ES-I3 (cell line): ENCODE measurements at regions not wholly inside any gene's neighbourhood (a gene's known extent, or its start where the extent isn't known, plus 50 kb on each side); places are given as distances from the start of the nearest gene placed in this dataset.

Experiments
- H3K36me3 ChIP-seq: 2 replicates; pipeline ENCODE4 v1.6.1; 2013; ENCODE audit warnings: mild to moderate bottlenecking, low read length, control low read depth, moderate library complexity; ENCODE audit not compliant: insufficient read depth
- H3K4me1 ChIP-seq: 2 replicates; pipeline ENCODE4 v1.6.1; 2013; ENCODE audit warnings: mild to moderate bottlenecking, control low read depth, low read length; ENCODE audit not compliant: insufficient read depth
- H3K9ac ChIP-seq: 2 replicates; pipeline ENCODE4 v1.6.1; 2013; ENCODE audit warnings: low read depth, mild to moderate bottlenecking, low read length, moderate library complexity
- H3K9me3 ChIP-seq: 2 replicates; pipeline ENCODE4 v1.6.1; 2013; ENCODE audit warnings: mild to moderate bottlenecking, low read length, moderate library complexity; ENCODE audit not compliant: control insufficient read depth, insufficient read depth

DNA sequence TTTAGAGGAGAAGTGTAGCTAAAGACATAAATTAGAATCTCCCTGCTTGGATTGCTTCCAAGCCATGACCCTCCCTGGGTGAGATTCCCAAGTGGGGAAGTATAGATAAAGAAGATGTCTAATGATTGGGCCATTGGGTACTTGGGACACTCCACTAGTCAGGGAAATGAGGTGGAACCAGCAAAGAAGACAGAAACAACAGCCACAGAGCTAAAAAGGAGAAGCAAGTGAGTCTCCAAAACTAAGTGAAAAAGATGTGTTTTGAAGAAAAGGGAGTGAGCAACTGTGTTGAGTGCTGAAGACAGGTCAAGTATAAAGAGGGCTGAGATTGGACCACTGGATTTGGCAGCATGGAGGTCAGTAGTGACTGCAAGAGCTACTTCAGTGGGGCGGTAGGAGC, 61.2 kb upstream of the FOXN2 start:
- Histone ChIP-seq H3K9ac (no peak overlapping the region), H3K9me3 (no peaks in the 10 kb centered on the region), H3K36me3 (no peaks in the 10 kb centered on the region), H3K4me1 (peaks cover 10% of the 10 kb centered on the region)

DNA sequence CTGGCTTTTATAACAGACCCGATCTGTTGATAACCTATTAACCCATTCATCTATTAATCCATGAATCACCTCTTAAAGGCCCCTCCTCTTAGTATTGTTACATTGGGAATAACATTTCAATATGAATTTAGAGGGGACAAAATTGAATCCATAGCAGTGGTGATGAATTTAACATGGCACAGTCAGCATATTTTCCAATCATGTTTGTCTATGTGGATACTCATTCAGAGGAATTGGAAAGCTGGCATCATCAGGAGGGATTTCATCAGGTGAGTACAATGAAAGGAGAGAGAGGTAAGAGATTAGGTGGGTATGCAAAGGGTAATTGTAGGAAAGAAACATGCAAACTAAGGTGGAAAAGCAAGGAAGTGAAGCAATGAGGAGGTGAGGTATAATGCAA, 59.6 kb upstream of the FOXN2 start:
- no peaks in the 10 kb centered on the region for H3K36me3 ChIP-seq
- no peaks in the 10 kb centered on the region for H3K9me3 ChIP-seq
- peaks cover 3% of the 10 kb centered on the region; the same call in 1 of the 2 replicates for H3K4me1 ChIP-seq
- no peak overlapping the region for H3K9ac ChIP-seq

DNA sequence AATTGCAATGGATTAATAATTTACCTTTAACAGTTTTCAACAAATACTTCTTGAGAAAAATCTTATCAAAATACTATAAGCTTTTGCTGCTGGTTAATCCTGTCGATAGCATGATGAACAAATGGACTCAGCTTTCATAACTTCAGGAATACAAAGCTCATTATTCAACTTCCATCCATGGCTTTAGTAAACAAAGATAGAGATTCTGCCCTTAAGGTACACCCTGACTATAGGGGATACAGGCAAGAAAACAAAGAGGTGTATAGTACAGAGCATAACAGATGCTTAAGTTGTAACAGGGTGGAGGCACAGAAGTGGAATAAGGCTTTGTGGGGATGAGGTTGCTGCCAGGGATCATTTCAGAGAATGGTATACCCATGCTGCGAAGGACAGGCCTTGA, 57.0 kb upstream of the FOXN2 start:
- H3K9ac ChIP-seq: no peak overlapping the region
- no peaks in the 10 kb centered on the region for H3K36me3 ChIP-seq
- H3K4me1 ChIP-seq: no peaks in the 10 kb centered on the region
- no peaks in the 10 kb centered on the region for H3K9me3 ChIP-seq

DNA sequence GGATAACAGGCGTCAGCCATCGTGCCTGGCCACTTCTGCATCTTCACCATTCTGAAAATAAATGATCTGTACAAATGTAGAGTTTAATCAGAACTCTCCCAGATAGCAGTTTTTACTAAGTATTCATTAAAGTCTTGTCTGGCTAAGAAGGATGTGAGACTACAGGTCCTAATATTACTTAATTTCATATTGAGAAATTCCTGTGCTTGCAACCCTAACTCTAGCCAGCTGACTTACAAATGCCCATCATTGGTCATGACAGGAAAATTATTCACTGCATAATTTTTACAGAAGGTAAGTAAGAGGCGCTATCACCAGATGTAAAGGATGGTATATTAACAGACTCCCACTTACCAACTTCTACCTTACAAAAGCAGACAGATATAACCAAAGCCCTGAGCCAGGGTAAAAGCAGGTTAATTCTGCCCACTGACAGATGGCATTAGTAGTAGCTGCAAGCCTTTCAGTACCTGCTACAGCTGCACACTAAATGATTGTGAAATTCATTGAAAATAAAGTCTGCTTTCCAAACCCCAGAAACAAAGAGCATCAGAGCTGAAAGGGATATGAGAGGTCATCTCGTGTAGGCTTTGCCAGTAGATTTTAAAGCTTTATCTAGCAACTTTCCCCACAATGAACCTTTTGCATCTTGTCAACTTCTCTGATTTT, 55.9 kb upstream of the FOXN2 start:
- H3K9me3 ChIP-seq: no peaks in the 10 kb centered on the region
- H3K36me3 ChIP-seq: no peaks in the 10 kb centered on the region
- no peak overlapping the region for H3K9ac ChIP-seq
- H3K4me1 ChIP-seq: no peaks in the 10 kb centered on the region

DNA sequence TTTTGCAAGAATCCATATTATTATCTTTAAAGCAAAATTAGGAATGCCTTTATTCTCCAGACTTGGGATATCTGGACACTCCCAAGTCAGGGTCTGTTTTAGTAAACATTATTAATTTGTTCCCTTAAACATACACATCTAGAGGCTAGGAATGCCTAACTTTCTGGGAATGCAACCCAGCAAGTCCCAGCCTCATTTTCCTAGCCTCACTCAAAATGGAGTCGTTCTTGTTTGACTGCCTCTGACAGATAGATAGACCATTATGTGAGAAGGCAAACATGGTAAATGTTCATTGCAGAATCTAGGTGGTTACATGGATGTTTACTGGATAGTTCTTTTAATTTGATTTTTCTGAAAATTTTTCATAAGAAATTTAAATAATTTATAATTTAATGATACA, 54.7 kb upstream of the FOXN2 start:
- no peak overlapping the region for H3K9ac ChIP-seq
- no peaks in the 10 kb centered on the region for H3K36me3 ChIP-seq
- no peaks in the 10 kb centered on the region for H3K4me1 ChIP-seq
- no peaks in the 10 kb centered on the region for H3K9me3 ChIP-seq

DNA sequence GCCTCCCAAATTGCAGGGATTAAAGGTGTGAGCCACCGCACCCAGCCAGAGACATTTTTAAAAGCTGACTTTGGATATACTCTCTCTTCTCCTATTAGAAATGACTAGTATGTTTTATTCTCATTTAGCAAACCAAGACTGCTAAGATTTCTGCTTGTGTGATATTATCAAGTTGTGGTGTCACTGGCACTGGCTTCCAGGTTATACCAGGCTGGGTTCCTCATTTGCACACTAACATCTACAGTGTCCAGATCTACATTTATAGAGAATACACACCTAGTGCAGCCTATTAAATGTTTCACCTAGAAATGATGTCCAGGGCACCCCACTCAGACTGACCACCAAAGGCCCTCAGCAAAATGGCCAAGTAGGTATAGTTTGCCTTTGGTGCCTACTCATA, 49.9 kb upstream of the FOXN2 start:
- Histone ChIP-seq H3K9ac (no peak overlapping the region), H3K36me3 (no peaks in the 10 kb centered on the region), H3K9me3 (no peaks in the 10 kb centered on the region; the same call in 1 of the 2 replicates), H3K4me1 (no peaks in the 10 kb centered on the region; the same call in 1 of the 2 replicates)
